Astrocyte (in vitro differentiated cells and primary cell): ENCODE measurements at regions not wholly inside any gene's neighbourhood (a gene's known extent, or its start where the extent isn't known, plus 50 kb on each side); places are given as distances from the start of the nearest gene placed in this dataset.

ENCODE experiments used
- DNase-seq: peaks from one replicate; pipeline ENCODE4 v3.0.0-alpha.2; 2010; ENCODE audit warnings: low read depth
- FAIRE-seq: peaks from 2 replicates; lab custom pipeline; 2011; peaks lifted over from hg19 to GRCh38; lab: Jason Lieb, UNC
- H2AFZ ChIP-seq: 2 replicates; pipeline ENCODE4 v1.6.0; 2012; ENCODE audit warnings: low read depth, low read length, inconsistent platforms
- H3K27ac ChIP-seq: 2 replicates; pipeline ENCODE4 v1.5.1; 2011; ENCODE audit warnings: low read depth, low read length, inconsistent platforms
- H3K27me3 ChIP-seq: 2 replicates; pipeline ENCODE4 v1.6.0; 2011; ENCODE audit warnings: low read length, inconsistent platforms; ENCODE audit not compliant: insufficient read depth
- H3K36me3 ChIP-seq: 2 replicates; pipeline ENCODE4 v1.5.1; 2011; ENCODE audit warnings: low read length, inconsistent platforms; ENCODE audit not compliant: insufficient read depth
- H3K4me1 ChIP-seq: 2 replicates; pipeline ENCODE4 v1.5.1; 2011; ENCODE audit warnings: low read length, inconsistent platforms; ENCODE audit not compliant: insufficient read depth
- H3K4me2 ChIP-seq: 2 replicates; pipeline ENCODE4 v1.6.0; 2012; ENCODE audit warnings: low read length, inconsistent platforms
- H3K4me3 ChIP-seq: 2 replicates; pipeline ENCODE4 v1.5.1; 2011; ENCODE audit warnings: low read depth, mild to moderate bottlenecking, low read length, inconsistent platforms; ENCODE audit not compliant: insufficient read depth
- H3K79me2 ChIP-seq: 2 replicates; pipeline ENCODE4 v1.6.0; 2012; ENCODE audit warnings: mild to moderate bottlenecking, low read length, inconsistent platforms; ENCODE audit not compliant: insufficient read depth
- H3K9ac ChIP-seq: 2 replicates; pipeline ENCODE4 v1.6.0; 2012; ENCODE audit warnings: mild to moderate bottlenecking, low read length, inconsistent platforms
- H3K9me3 ChIP-seq: 2 replicates; pipeline ENCODE4 v1.5.1; 2012; ENCODE audit warnings: low read depth, mild to moderate bottlenecking, low read length, inconsistent platforms; ENCODE audit not compliant: insufficient read depth
- H4K20me1 ChIP-seq: 2 replicates; pipeline ENCODE4 v1.6.0; 2012; ENCODE audit warnings: low read length, inconsistent platforms; ENCODE audit not compliant: insufficient read depth
- H3K27ac Mint-ChIP-seq: one replicate; pipeline ENCODE4 v1.8.0; 2021; ENCODE audit warnings: mild to moderate bottlenecking, mixed read lengths; ENCODE audit not compliant: unreplicated experiment
- H3K27me3 Mint-ChIP-seq: one replicate; pipeline ENCODE4 v1.8.0; 2021; ENCODE audit warnings: low read depth, mixed read lengths; ENCODE audit not compliant: unreplicated experiment
- H3K36me3 Mint-ChIP-seq: one replicate; pipeline ENCODE4 v1.8.0; 2021; ENCODE audit warnings: low read depth, mixed read lengths; ENCODE audit not compliant: unreplicated experiment
- H3K4me1 Mint-ChIP-seq: one replicate; pipeline ENCODE4 v1.8.0; 2021; ENCODE audit warnings: low read depth, mixed read lengths; ENCODE audit not compliant: unreplicated experiment
- H3K4me3 Mint-ChIP-seq: one replicate; pipeline ENCODE4 v1.8.0; 2021; ENCODE audit warnings: mild to moderate bottlenecking, moderate library complexity, mixed read lengths; ENCODE audit not compliant: unreplicated experiment
- H3K9me3 Mint-ChIP-seq: one replicate; pipeline ENCODE4 v1.8.0; 2021; ENCODE audit warnings: mild to moderate bottlenecking, mixed read lengths; ENCODE audit not compliant: unreplicated experiment
- CTCF ChIP-seq: IDR thresholded peaks from 2 replicates; pipeline ENCODE4 v1.5.1; 2011; ENCODE audit warnings: low read depth, mild to moderate bottlenecking, inconsistent platforms, low read length, moderate library complexity; ENCODE audit not compliant: insufficient read depth
- EZH2 ChIP-seq: IDR thresholded peaks from 2 replicates; pipeline ENCODE4 v1.6.1; 2012; ENCODE audit warnings: mild to moderate bottlenecking, low read length, inconsistent platforms; ENCODE audit not compliant: insufficient read depth

GRCh38 chr2:239714116-239714515 is 311.0 kb downstream of the NDUFA10 start:
- TF ChIP-seq EZH2 = no peak
- no peak for TF ChIP-seq CTCF
- Histone ChIP-seq H3K4me3 (no peak overlapping the region), H3K4me1 (no peaks in the 10 kb centered on the region), H3K27me3 (no peaks in the 10 kb centered on the region), H3K4me2 (no peak overlapping the region), H3K9me3 (peaks cover 6% of the 10 kb centered on the region), H2AFZ (no peak overlapping the region), H3K79me2 (no peaks in the 10 kb centered on the region), H3K9ac (no peak overlapping the region), H4K20me1 (no peaks in the 10 kb centered on the region), H3K27ac (no peak overlapping the region), H3K36me3 (no peaks in the 10 kb centered on the region)
- Mint-ChIP-seq H3K4me3 (no peak overlapping the region), H3K36me3 (no peaks in the 10 kb centered on the region), H3K4me1 (no peaks in the 10 kb centered on the region), H3K9me3 (peaks cover 36% of the 10 kb centered on the region), H3K27me3 (peaks cover 18% of the 10 kb centered on the region), H3K27ac (no peak overlapping the region)
- DNase-seq = no peak
- no peak for FAIRE-seq

GRCh38 chr2:239712755-239713154 is 311.9 kb upstream of the HDAC4 start:
- DNase-seq = no peak
- TF ChIP-seq CTCF = no peak
- TF ChIP-seq EZH2 = no peak
- no peak overlapping the region for H3K9ac ChIP-seq
- H3K79me2 ChIP-seq = no peaks in the 10 kb centered on the region
- H3K27ac ChIP-seq = no peak overlapping the region
- Mint-ChIP-seq H3K4me3 (no peak overlapping the region), H3K27me3 (peaks cover 19% of the 10 kb centered on the region), H3K36me3 (no peaks in the 10 kb centered on the region), H3K27ac (no peak overlapping the region), H3K9me3 (peaks cover 36% of the 10 kb centered on the region), H3K4me1 (no peaks in the 10 kb centered on the region)
- peaks cover 6% of the 10 kb centered on the region for H3K9me3 ChIP-seq
- no peak overlapping the region for H2AFZ ChIP-seq
- H3K4me1 ChIP-seq = no peaks in the 10 kb centered on the region
- FAIRE-seq = no peak
- H3K4me3 ChIP-seq = no peak overlapping the region
- H4K20me1 ChIP-seq = no peaks in the 10 kb centered on the region
- no peaks in the 10 kb centered on the region for H3K27me3 ChIP-seq
- H3K36me3 ChIP-seq = no peaks in the 10 kb centered on the region
- no peak overlapping the region for H3K4me2 ChIP-seq

- Histone ChIP-seq H3K27me3 (no peaks in the 10 kb centered on the region), H3K36me3 (no peaks in the 10 kb centered on the region), H3K4me1 (no peaks in the 10 kb centered on the region), H3K27ac (no peak overlapping the region), H3K79me2 (no peaks in the 10 kb centered on the region), H3K9me3 (peaks cover 6% of the 10 kb centered on the region), H2AFZ (no peak overlapping the region), H3K9ac (no peak overlapping the region), H3K4me2 (no peak overlapping the region), H3K4me3 (no peak overlapping the region), H4K20me1 (no peaks in the 10 kb centered on the region)
- no peak for DNase-seq
- Mint-ChIP-seq H3K27me3 (peaks cover 21% of the 10 kb centered on the region), H3K27ac (no peak overlapping the region), H3K4me3 (no peak overlapping the region), H3K4me1 (no peaks in the 10 kb centered on the region), H3K9me3 (peaks cover 36% of the 10 kb centered on the region), H3K36me3 (no peaks in the 10 kb centered on the region)
- TF ChIP-seq EZH2 (no peak), CTCF (no peak)
- FAIRE-seq = no peak
Observed at GRCh38 chr2:239711911-239712570, 311.2 kb upstream of the HDAC4 start.
